Endothelial cell of umbilical vein (primary cell): ENCODE measurements at regions not wholly inside any gene's neighbourhood (a gene's known extent, or its start where the extent isn't known, plus 50 kb on each side); places are given as distances from the start of the nearest gene placed in this dataset.

Source experiments
- EZH2 ChIP-seq: IDR thresholded peaks from 2 replicates; pipeline ENCODE4 v1.6.1; 2012; ENCODE audit warnings: borderline replicate concordance, low read depth, mild to moderate bottlenecking, moderate library complexity, low read length, inconsistent platforms; ENCODE audit not compliant: severe bottlenecking
- FOS ChIP-seq: IDR thresholded peaks from 2 replicates; pipeline ENCODE4 v1.6.1; 2011; ENCODE audit warnings: mild to moderate bottlenecking, low read length, moderate library complexity, borderline replicate concordance; ENCODE audit not compliant: insufficient read depth
- MAX ChIP-seq: IDR thresholded peaks from 2 replicates; pipeline ENCODE4 v1.6.1; 2011; ENCODE audit not compliant: insufficient read depth, insufficient read length
- MYC ChIP-seq: IDR thresholded peaks from one replicate; pipeline ENCODE4 v1.6.1; 2011; ENCODE audit warnings: mild to moderate bottlenecking, low read depth, low read length
- POLR2A ChIP-seq: IDR thresholded peaks from 2 replicates; pipeline ENCODE4 v1.6.1; 2012; ENCODE audit warnings: low read depth, mild to moderate bottlenecking, control low read depth, low read length
- POLR2AphosphoS5 ChIP-seq: IDR thresholded peaks from 2 replicates; pipeline ENCODE4 v1.6.1; 2012; ENCODE audit warnings: low read depth, mild to moderate bottlenecking, control low read depth, low read length, moderate library complexity; ENCODE audit not compliant: insufficient read depth
- TF ChIP-seq, protein P1 (sequence below), 2 donors: IDR thresholded peaks; 1 replicate in 1 of 2; 2 replicates in 1 of 2; pipeline ENCODE4 v1.5.1; 2011; ENCODE audit warnings: low read length in 2 of 2, mild to moderate bottlenecking in 2 of 2, moderate library complexity in 2 of 2, control low read depth in 1 of 2, inconsistent platforms in 1 of 2, low read depth in 1 of 2; ENCODE audit not compliant: insufficient read depth in 1 of 2; ENCODE audit errors: extremely low read depth in 1 of 2

GRCh38 chr3:43953814-43954692, 263.3 kb downstream of the ABHD5 start:
- TF ChIP-seq, protein P1, sequence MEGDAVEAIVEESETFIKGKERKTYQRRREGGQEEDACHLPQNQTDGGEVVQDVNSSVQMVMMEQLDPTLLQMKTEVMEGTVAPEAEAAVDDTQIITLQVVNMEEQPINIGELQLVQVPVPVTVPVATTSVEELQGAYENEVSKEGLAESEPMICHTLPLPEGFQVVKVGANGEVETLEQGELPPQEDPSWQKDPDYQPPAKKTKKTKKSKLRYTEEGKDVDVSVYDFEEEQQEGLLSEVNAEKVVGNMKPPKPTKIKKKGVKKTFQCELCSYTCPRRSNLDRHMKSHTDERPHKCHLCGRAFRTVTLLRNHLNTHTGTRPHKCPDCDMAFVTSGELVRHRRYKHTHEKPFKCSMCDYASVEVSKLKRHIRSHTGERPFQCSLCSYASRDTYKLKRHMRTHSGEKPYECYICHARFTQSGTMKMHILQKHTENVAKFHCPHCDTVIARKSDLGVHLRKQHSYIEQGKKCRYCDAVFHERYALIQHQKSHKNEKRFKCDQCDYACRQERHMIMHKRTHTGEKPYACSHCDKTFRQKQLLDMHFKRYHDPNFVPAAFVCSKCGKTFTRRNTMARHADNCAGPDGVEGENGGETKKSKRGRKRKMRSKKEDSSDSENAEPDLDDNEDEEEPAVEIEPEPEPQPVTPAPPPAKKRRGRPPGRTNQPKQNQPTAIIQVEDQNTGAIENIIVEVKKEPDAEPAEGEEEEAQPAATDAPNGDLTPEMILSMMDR (IDR thresholded peaks at IDR 0.05; ENCODE audit: extremely low read depth in 1 of 2, insufficient read depth in 1 of 2, low read depth in 1 of 2, low read length in 2 of 2): no peak
- no peak for TF ChIP-seq POLR2AphosphoS5
- no peak for TF ChIP-seq POLR2A
- TF ChIP-seq EZH2: no peak
- TF ChIP-seq FOS: no peak
- TF ChIP-seq MAX: no peak
- no peak for TF ChIP-seq MYC
